Stomach (tissue), 8 donors: ENCODE measurements at regions not wholly inside any gene's neighbourhood (a gene's known extent, or its start where the extent isn't known, plus 50 kb on each side); places are given as distances from the start of the nearest gene placed in this dataset.
"Not testable (repeated sequence)": the region's sequence is repeated elsewhere in the genome, so short reads cannot be mapped to it uniquely, and the experiment has no call there.

ENCODE experiments used
- DNase-seq, 2 donors: peaks; one replicate each; pipeline versions ENCODE4 v3.0.0 to v3.0.0-alpha.2; 2013 to 2019
- H3K27ac ChIP-seq, 5 donors: fragments of 200-600 bp in 4 of 5; sonication (generic) in 4 of 5; one replicate each; pipeline ENCODE4 v1.5.1; 2013 to 2019; ENCODE audit warnings: mild to moderate bottlenecking in 1 of 5, moderate library complexity in 1 of 5
- H3K27me3 ChIP-seq, 3 donors: fragments of 200-600 bp; sonication (generic); one replicate each; pipeline ENCODE4 v1.5.1; 2017 to 2019; ENCODE audit warnings: mixed run types in 1 of 3
- H3K36me3 ChIP-seq, 4 donors: fragments of 200-600 bp; sonication (generic); 1 replicate in 3 of 4; 2 replicates in 1 of 4; pipeline ENCODE4 v1.5.1; 2016 to 2019
- H3K4me1 ChIP-seq, 4 donors: fragments of 200-600 bp; sonication (generic); one replicate each; pipeline ENCODE4 v1.5.1; 2016 to 2019
- H3K4me3 ChIP-seq, 4 donors: fragments of 200-600 bp; sonication (generic) in 3 of 4; one replicate each; pipeline ENCODE4 v1.5.1; 2016 to 2019; ENCODE audit warnings: mild to moderate bottlenecking in 1 of 4
- H3K9me3 ChIP-seq, 4 donors: fragments of 200-600 bp; sonication (generic); one replicate each; pipeline ENCODE4 v1.5.1; 2016 to 2019
- CTCF ChIP-seq, 7 experiments: fragments of 450-650 bp in 4 of 7; fragments of 200-600 bp in 3 of 7; sonication (generic) in 3 of 7; IDR thresholded peaks; one replicate each; pipeline ENCODE4 v1.5.1; 2016 to 2019; ENCODE audit warnings: antibody characterized with exemption in 7 of 7, control low read depth in 2 of 7, mild to moderate bottlenecking in 1 of 7
- EP300 ChIP-seq: sonication (generic); formaldehyde crosslinking; IDR thresholded peaks from one replicate; pipeline ENCODE4 v1.6.1; 2017; ENCODE audit warnings: antibody characterized with exemption
- POLR2A ChIP-seq, 4 donors: fragments of 450-650 bp; IDR thresholded peaks; one replicate each; pipeline ENCODE4 v1.6.1; 2016; ENCODE audit warnings: antibody characterized with exemption in 4 of 4, control low read depth in 2 of 4, mild to moderate bottlenecking in 1 of 4, moderate library complexity in 1 of 4
- POLR2AphosphoS5 ChIP-seq, 3 donors: sonication (generic); formaldehyde crosslinking; IDR thresholded peaks; one replicate each; pipeline ENCODE4 v1.6.1; 2016; ENCODE audit warnings: antibody characterized with exemption in 3 of 3
- WGBS, 5 donors: extraction: QIAGEN DNeasy Blood & Tissue Kit in 3 of 5; methylation state at CpG; one replicate each; pipeline versions ENCODE4 v1.1.5 to v1.1.7; 2013 to 2018; 5-methylcytosine and 5-hydroxymethylcytosine counted together
- intact Hi-C: fragments of 100-400 bp; cut with DNase I; formaldehyde crosslinking; loops from one replicate; pipeline ENCODE4 v1.15.1; 2023; ENCODE audit warnings: low total_unique reads
- donor health status: healthy with polysubstance abuse.
- donor health status: Bipolar disorder and iron deficiency.
- donor health status: healthy.

GRCh38 chr1:88504601-88505000, 179.5 kb upstream of the PKN2 start:
- WGBS, 5 donors: 72 to 95% (median 83%) methylated on average over 1 of the region's 1 CpG
- TF ChIP-seq EP300 (no peak), POLR2A (IDR thresholded peaks at IDR 0.05) (no peak), CTCF (IDR thresholded peaks at IDR 0.05) (no peak), POLR2AphosphoS5 (IDR thresholded peaks at IDR 0.05) (no peak)

DNA sequence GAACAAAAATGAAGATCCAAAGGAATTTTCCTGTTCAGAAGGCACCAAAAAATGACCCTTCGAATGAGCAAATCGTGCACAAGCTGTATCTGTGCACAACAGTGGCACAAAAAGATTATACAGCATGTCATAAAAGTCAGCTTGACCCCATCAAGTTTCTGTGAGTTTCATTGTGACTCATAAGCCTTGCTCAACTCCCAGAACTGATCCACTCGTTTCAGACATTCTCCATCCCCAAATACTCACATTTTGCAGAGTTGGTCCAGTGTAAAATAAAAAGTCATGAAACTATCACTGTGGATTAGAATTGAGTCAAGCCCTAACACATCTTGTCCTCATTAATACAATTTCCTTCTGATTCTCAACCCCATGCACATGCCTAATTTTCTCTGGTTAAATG, 174.7 kb upstream of the PKN2 start:
- DNase-seq: no peak
- Histone ChIP-seq H3K36me3 (no peaks in the 10 kb centered on the region), H3K4me3 (no peak overlapping the region), H3K27ac (no peak overlapping the region), H3K9me3 (no peaks in the 10 kb centered on the region), H3K4me1 (no peaks in the 10 kb centered on the region), H3K27me3 (no peaks in the 10 kb centered on the region)
- TF ChIP-seq POLR2A (IDR thresholded peaks at IDR 0.05) (no peak), POLR2AphosphoS5 (IDR thresholded peaks at IDR 0.05) (peak in 1 of 3 donors; percentile 18)
- 51 to 74% (median 66%) methylated on average over 3 of the region's 3 CpGs for WGBS, 5 donors
- intact Hi-C loops: no loop called here

More at GRCh38 chr1:88504601-88505000, 179.5 kb upstream of the PKN2 start:
- Histone ChIP-seq H3K27ac (no peak overlapping the region), H3K36me3 (no peaks in the 10 kb centered on the region), H3K9me3 (no peaks in the 10 kb centered on the region), H3K4me1 (no peaks in the 10 kb centered on the region), H3K27me3 (no peaks in the 10 kb centered on the region), H3K4me3 (no peak overlapping the region)
- no peak for DNase-seq
- intact Hi-C loops: no loop called here

DNA sequence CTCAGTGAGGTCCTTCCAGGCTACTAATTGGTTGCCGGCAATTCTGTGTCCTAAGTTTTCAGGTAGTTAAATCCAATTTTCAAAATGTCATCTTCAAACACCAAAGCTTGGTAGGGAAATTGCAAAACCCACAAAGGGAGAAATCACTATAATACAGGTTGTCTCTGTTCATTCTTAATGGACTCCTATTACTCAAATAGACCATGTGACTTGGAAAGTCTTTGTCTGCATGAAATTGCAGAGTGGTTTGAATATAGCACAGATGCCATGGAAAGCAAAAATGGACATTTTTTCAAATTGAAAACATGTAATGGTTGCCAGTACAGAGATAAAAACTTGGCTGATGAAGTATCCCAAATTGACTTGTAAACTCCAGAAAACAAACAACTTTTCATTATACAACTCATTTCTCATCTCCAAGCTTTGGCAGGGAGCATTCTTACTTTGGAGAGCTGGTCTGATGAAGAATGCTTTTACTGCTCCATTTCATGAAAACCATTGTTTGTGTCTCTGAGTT, 169.5 kb upstream of the PKN2 start:
- DNase-seq: no peak
- Histone ChIP-seq H3K4me3 (no peak overlapping the region), H3K27me3 (no peaks in the 10 kb centered on the region), H3K9me3 (no peaks in the 10 kb centered on the region), H3K27ac (no peak overlapping the region), H3K36me3 (no peaks in the 10 kb centered on the region), H3K4me1 (peaks cover 0 to 16% (median 3%) of the 10 kb centered on the region in 4 donors)
- intact Hi-C loops: no loop called here
- TF ChIP-seq POLR2A (IDR thresholded peaks at IDR 0.05) (no peak), CTCF (IDR thresholded peaks at IDR 0.05) (no peak), POLR2AphosphoS5 (IDR thresholded peaks at IDR 0.05) (no peak), EP300 (no peak)
- WGBS, 5 donors: 77 to 87% (median 86%) methylated on average over 1 of the region's 1 CpG

- H3K36me3 ChIP-seq, H3K4me3 ChIP-seq, H3K27me3 ChIP-seq, intact Hi-C loops, DNase-seq, H3K9me3 ChIP-seq, H3K27ac ChIP-seq: not testable (repeated sequence)
- WGBS, 5 donors: 86 to 93% (median 92%) methylated on average over 1 of the region's 1 CpG
- H3K4me1 ChIP-seq: peaks cover 0 to 22% (median 6%) of the 10 kb centered on the region in 4 donors
Measured at GRCh38 chr1:88517499-88517898, 166.6 kb upstream of the PKN2 start.

DNA sequence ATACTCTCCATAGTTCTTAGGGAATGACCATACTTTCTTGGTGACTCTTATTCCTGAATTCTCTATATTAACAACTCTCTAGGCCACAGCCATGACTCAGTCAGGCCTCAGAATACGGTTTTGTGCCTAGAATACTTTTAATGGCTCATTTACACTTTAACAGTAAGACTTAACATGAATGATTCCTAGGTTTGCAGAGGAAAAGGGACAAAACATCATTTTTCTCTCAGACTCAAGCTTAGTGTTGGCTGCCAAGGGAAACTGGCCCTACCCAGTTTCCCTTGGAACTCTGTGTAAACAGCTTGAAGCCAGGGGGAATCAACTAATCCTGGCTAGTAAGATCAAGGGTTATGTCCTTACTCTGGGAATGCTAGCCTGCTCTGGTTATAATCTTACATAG, 164.9 kb upstream of the PKN2 start:
- H3K4me1 ChIP-seq: peaks cover 0 to 22% (median 6%) of the 10 kb centered on the region in 4 donors
- WGBS, 5 donors: 29 to 58% (median 50%) methylated on average over 1 of the region's 1 CpG
- intact Hi-C loops: no loop called here

More for the DNA sequence above, 164.9 kb upstream of the PKN2 start:
- TF ChIP-seq POLR2AphosphoS5 (IDR thresholded peaks at IDR 0.05): no peak
- TF ChIP-seq EP300: no peak
- TF ChIP-seq CTCF (IDR thresholded peaks at IDR 0.05): no peak
- TF ChIP-seq POLR2A (IDR thresholded peaks at IDR 0.05): no peak
- DNase-seq: peak in 1 of 2 donors; percentile 41
- Histone ChIP-seq H3K9me3 (no peaks in the 10 kb centered on the region), H3K4me3 (no peak overlapping the region), H3K36me3 (no peaks in the 10 kb centered on the region), H3K27me3 (no peaks in the 10 kb centered on the region), H3K27ac (no peak overlapping the region)
